ACC112 (cell line): ENCODE measurements at regions not wholly inside any gene's neighbourhood (a gene's known extent, or its start where the extent isn't known, plus 50 kb on each side); places are given as distances from the start of the nearest gene placed in this dataset.

Experiments
- H2AFZ ChIP-seq: fragments of 200-600 bp; sonication (generic); one replicate; pipeline ENCODE4 v1.6.0; 2017; ENCODE audit warnings: antibody characterized with exemption, low read length; ENCODE audit not compliant: unreplicated experiment
- H3K27ac ChIP-seq: fragments of 200-600 bp; sonication (generic); 2 replicates; pipeline ENCODE4 v1.5.1; 2014; ENCODE audit warnings: low read depth, mild to moderate bottlenecking, antibody characterized with exemption, low read length, moderate library complexity
- H3K27me3 ChIP-seq: fragments of 200-600 bp; sonication (generic); 2 replicates; pipeline ENCODE4 v1.6.1; 2014; ENCODE audit warnings: mild to moderate bottlenecking, antibody characterized with exemption, low read length, moderate library complexity, mixed read lengths; ENCODE audit not compliant: insufficient read depth
- H3K36me3 ChIP-seq: fragments of 200-600 bp; sonication (generic); 2 replicates; pipeline ENCODE4 v1.6.1; 2016; ENCODE audit warnings: mild to moderate bottlenecking, antibody characterized with exemption, low read length, moderate library complexity, mixed read lengths; ENCODE audit not compliant: insufficient read depth
- H3K4me1 ChIP-seq: fragments of 200-600 bp; sonication (generic); one replicate; pipeline ENCODE4 v1.6.1; 2016; ENCODE audit warnings: low read length, mixed read lengths; ENCODE audit not compliant: insufficient read depth, unreplicated experiment, control insufficient read depth
- H3K4me3 ChIP-seq: fragments of 200-600 bp; sonication (generic); 2 replicates; pipeline ENCODE4 v1.5.1; 2014; ENCODE audit warnings: mild to moderate bottlenecking, low read depth, low read length
- H3K79me2 ChIP-seq: fragments of 200-600 bp; sonication (generic); one replicate; pipeline ENCODE4 v1.6.0; 2016; ENCODE audit warnings: low read length; ENCODE audit not compliant: control insufficient read depth, unreplicated experiment, insufficient read depth

DNA sequence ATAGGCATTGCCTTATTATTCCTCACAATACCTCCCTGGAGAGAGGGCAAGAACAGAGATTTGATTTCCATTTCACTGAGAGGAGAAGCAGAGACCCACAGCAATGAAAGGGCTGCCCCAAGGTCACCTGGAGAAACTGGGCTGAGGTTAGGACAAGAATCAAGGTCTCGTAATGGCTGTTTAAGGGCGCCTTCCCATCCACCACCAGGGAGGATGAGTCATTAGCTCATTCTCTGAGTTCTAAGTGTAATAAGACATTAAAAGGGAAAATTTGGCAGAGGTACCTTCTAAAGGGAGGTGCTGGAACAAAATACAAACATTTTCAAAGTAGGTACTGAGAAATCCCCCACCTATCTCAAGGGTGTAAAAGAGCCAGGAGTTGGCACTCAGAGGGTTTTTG lies 52.6 kb upstream of the TCERG1 start:
- Histone ChIP-seq H3K79me2 (no peaks in the 10 kb centered on the region), H3K4me1 (no peaks in the 10 kb centered on the region), H3K4me3 (no peak overlapping the region), H3K27ac (no peak overlapping the region), H3K27me3 (peaks cover 92% of the 10 kb centered on the region), H2AFZ (no peak overlapping the region), H3K36me3 (no peaks in the 10 kb centered on the region)

DNA sequence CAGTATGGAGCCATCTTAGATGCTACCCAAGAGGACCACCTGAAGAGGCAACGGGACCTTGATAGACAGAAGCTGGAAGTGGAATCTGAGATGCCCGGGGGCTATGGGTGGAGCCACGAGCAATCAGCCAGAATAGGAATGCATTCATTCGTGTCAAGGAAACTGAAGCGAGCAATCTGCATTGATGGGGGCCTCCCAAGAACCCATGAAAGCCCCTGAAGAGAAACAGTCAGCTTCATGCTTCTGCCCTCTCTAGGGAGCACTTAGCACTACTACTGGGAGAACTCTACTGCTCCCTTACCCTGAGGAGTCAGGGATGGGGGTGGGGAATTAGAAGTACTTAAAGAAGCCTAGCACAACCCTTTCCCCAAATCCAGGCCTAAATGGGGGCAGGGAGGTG lies 51.9 kb upstream of the TCERG1 start:
- no peak overlapping the region for H2AFZ ChIP-seq
- no peak overlapping the region for H3K27ac ChIP-seq
- H3K36me3 ChIP-seq: no peaks in the 10 kb centered on the region
- no peaks in the 10 kb centered on the region for H3K79me2 ChIP-seq
- no peak overlapping the region for H3K4me3 ChIP-seq
- no peaks in the 10 kb centered on the region for H3K4me1 ChIP-seq
- H3K27me3 ChIP-seq: peaks cover 92% of the 10 kb centered on the region
